Hematopoietic multipotent progenitor cell (in vitro differentiated cells): ENCODE measurements at regions not wholly inside any gene's neighbourhood (a gene's known extent, or its start where the extent isn't known, plus 50 kb on each side); places are given as distances from the start of the nearest gene placed in this dataset.

ENCODE experiments used
- DNase-seq, 3 donors: peaks; one replicate each; pipeline ENCODE4 v3.0.0-alpha.2; 2011 to 2015; ENCODE audit warnings: low read depth in 2 of 3, low spot score in 2 of 3

- DNase-seq, result no peak
Observed at GRCh38 chr6:53744321-53744720, 50.5 kb upstream of the LRRC1 start.

GRCh38 chr6:53741034-53741823 is 53.6 kb upstream of the LRRC1 start:
- DNase-seq, result no peak

DNA sequence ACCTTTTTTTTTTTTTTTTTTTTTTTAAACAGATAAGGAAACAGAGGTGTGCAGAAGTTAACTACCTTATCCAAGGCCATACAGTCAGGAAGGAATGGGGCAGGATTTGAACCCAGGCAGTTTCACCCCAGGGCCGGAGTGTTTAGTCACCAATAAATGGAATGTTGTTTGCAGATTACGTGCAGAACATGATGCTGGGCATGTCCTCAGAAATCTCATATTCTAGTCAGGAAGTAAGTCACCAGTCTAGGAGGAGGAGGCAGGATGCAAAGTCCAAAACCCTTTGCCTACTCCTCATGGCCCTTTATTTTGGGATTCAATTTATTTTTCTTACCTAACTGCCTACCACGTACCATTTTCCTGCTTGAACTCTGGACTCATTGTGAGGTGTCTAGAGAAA is 57.1 kb upstream of the LRRC1 start:
- DNase-seq, result no peak

DNA sequence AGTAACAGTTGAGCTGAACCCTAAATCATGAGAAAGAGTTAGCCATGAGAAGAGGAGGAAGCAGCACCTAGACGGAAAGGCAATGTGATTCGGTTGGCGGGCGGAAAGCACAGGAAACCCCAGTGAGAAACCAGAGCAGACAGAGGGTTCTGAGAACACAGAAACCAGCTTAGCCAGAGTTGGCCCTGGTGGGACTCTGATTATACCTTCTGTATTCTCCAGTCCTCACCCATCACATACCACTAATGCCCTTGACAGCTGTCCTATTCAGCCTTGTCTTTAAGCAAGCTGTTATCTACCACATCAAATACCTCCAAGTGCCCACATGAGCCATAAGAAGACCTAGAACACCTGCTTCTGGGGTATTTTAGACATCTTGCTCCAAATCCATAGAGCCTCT is 58.9 kb upstream of the LRRC1 start:
- DNase-seq, result peak in 1 of 3 donors; percentile 37

GRCh38 chr6:53734473-53735299 is 60.1 kb upstream of the LRRC1 start:
- DNase-seq, result peak in 2 of 3 donors; percentile 16 to 28

- DNase-seq, result no peak
Observed at GRCh38 chr6:53731866-53732636, 62.8 kb upstream of the LRRC1 start.

DNA sequence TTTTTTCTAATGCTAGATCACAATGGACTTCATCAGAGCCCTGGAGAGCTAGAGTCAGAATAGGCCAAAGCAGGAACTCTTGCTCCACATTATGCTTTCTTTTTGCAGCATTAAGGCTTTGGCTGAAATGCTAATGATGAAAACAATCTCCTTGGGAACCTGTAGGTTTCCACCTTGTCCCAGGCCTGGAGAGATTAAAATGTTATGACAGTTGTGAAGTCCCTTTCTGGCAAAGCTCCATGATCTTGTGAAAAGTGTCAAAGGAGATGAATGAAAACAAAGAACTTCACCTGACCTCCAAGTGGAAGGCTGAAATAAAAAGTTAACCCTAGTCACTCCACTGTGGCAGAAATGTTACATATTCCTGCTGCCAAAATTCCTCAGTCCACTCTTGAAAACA is 64.0 kb upstream of the LRRC1 start:
- no peak for DNase-seq

DNA sequence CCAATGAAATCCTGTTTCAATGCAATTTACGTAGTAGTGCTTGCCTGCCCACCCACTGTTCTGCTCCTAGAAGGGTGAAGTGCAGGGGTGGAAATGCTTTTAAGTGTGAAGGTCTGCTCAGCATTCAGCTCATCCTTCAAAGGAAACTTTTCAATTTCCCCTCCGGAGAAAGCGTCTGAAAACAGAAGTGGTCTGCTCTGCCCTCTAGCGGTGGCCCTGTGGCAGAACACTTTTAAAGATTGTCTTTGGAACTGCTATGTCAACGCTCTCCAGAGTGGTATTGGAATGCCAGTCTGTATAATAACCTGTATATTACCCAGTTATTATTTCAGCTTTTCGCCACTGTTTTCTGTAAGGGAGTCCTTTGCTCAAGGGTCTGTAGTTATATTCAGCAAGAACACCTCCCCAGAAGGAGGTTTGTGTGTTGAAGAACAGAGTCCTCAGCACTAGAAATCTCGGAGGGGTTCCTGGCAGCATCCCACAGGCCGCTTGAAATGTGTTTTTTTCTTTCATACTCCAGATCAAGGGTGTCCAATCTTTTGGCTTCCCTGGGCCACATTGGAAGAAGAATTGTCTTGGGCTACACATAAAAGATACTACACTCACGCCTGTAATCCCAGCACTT is 63.1 kb upstream of the KLHL31 start:
- DNase-seq, result peak in 2 of 3 donors; percentile 37 to 67

GRCh38 chr6:53727748-53728147 is 62.2 kb upstream of the KLHL31 start:
- no peak for DNase-seq

DNA sequence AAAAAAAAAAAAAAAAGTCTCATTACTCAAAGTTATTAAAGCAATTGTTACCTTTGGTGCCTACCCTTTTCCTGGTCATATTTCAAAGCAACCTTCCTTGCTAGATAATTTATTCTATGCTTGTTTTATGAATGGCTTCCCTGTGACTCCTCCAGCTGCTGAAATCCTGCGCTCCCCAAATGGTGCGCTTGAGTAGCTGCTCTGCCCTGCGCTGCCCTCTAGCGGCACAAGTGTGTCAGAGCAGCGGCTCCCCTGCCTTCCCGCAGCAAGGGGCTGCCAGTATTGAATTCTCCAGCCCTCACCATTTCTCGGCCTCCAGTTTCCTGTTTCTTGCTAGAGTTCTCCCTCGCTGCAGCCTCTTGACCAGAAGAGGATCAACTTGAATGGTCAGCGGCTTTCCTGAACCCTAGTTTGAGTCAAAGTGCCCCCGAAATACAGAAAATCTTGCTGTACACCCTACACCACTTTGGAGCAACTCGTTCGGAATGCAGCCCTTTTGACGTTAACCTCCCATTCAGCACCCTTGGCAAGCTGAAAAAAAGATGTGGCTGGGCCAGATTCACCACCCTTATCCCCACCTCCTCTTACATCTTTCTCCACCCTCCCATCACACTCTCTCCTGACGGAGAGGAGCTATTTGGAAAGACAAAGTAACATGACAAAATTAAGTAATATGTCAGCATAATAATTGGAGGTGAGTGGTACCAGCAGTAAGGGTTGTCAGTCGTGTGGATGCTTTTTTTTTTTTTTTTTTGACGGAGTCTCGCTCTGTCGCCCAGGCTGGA is 60.4 kb upstream of the KLHL31 start:
- peak; percentile 59 to 85 (median 68) for DNase-seq

- no peak for DNase-seq
Observed at GRCh38 chr6:53724501-53724900, 58.9 kb upstream of the KLHL31 start.

- no peak for DNase-seq
Observed at GRCh38 chr6:53723331-53723730, 57.8 kb upstream of the KLHL31 start.

DNA sequence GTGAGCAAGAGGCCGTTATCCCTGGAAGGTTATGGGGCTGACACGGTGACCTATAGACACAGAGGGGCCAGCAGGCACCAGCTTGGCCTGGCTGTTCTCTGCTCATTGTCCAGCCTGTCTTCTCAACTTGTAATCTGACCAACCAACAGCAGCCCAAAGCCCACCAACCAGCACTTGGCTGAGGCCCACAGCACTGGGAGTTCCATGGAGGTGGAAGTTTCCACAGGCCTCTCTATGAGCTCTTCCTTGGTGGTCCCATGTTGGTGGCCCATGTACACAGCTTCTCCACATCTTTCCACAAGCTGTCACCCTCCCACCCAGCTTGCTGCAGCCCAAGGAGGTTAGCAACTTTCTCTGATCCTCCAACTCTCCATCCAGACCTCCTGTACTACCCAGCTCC is 56.2 kb upstream of the KLHL31 start:
- no peak for DNase-seq

GRCh38 chr6:53718597-53719460 is 53.3 kb upstream of the KLHL31 start:
- peak in 2 of 3 donors; percentile 63 to 85 for DNase-seq

DNA sequence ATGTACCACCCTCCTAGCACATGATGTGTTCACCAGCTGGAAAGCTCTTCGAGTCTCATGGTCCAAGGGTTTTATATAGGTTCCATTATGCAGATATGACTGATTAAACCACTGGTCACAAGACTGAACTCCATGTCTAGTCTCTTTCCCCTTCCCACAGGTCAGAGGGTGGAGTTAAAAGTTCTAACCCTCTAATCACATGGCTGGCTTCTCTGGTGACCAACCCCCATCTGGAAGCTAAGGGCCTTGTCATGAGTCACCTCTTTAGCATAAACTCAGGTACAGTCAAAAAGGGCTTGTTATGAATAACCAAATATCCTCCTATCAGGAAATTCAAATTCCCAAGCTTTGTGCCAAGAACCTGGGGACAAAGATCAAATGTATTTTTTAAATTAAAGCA is 52.0 kb upstream of the KLHL31 start:
- DNase-seq, result no peak

GRCh38 chr6:53715434-53715833 is 49.9 kb upstream of the KLHL31 start:
- DNase-seq, result no peak
